ENCODE measurements at regions not wholly inside any gene's neighbourhood (a gene's known extent, or its start where the extent isn't known, plus 50 kb on each side); places are given as distances from the start of the nearest gene placed in this dataset.

GRCh38 chrX:133475953-133476352 lies 60.7 kb upstream of the GPC4 start:
- no peak overlapping the region for H3K4ac ChIP-seq (ENCODE audit: low read depth, low read length)
- ChIA-PET CTCF (no interaction called here), POLR2A (ENCODE audit: unreplicated experiment) (no interaction called here)
- DNase-seq (no peak), ATAC-seq (ENCODE audit: low read depth) (no peak)
- no peak overlapping the region for H4K8ac ChIP-seq (ENCODE audit: low read depth in 2 of 2, low read length in 2 of 2)
- H2BK5ac ChIP-seq (ENCODE audit: low read depth, low read length, poor library complexity, severe bottlenecking), result no peak overlapping the region
- H4K5ac ChIP-seq (ENCODE audit: low read depth, low read length), result no peak overlapping the region
- no peak overlapping the region for H3K23ac ChIP-seq (ENCODE audit: low read depth, low read length)
- no peaks in the 10 kb centered on the region for H3K9me1 ChIP-seq (ENCODE audit: insufficient read depth, low read length)
- H3K4me2 ChIP-seq (ENCODE audit: low read depth, low read length), result no peak overlapping the region
- in situ Hi-C loops (cut with MboI; ENCODE audit: low sequenced_read_pairs) (no loop called here), intact Hi-C loops (cut with micrococcal nuclease) (no loop called here), dilution Hi-C loops (cut with HindIII; ENCODE audit: low sequenced_read_pairs, unreplicated experiment) (no loop called here)
- TF ChIP-seq CHD1 (IDR thresholded peaks at IDR 0.05; ENCODE audit: low read depth, low read length) (no peak), MAZ (IDR thresholded peaks at IDR 0.05; ENCODE audit: borderline replicate concordance, low read depth, low read length) (no peak), RFX5 (IDR thresholded peaks at IDR 0.05; ENCODE audit: low read depth, low read length) (no peak), CTCF (conservative IDR thresholded peaks at IDR 0.05; ENCODE audit: low read depth, low read length) (no peak), NFE2L2 (IDR thresholded peaks at IDR 0.05; ENCODE audit: low read depth, low read length) (no peak), FOS (IDR thresholded peaks at IDR 0.05; ENCODE audit: low read depth, low read length) (no peak), MXI1 (IDR thresholded peaks at IDR 0.05; ENCODE audit: borderline replicate concordance, low read depth, low read length) (no peak), CEBPB (IDR thresholded peaks at IDR 0.05; ENCODE audit: low read depth, low read length) (no peak), RAD21 (IDR thresholded peaks at IDR 0.05; ENCODE audit: low read length) (no peak), RCOR1 (IDR thresholded peaks at IDR 0.05; ENCODE audit: insufficient replicate concordance, low read length) (no peak), POLR2A (IDR thresholded peaks at IDR 0.05; ENCODE audit: low read depth, low read length) (no peak), MAFK (IDR thresholded peaks at IDR 0.05; ENCODE audit: low read depth, low read length) (no peak), SMC3 (IDR thresholded peaks at IDR 0.05; ENCODE audit: low read depth, low read length) (no peak)
- H2AFZ ChIP-seq (replicated peaks; ENCODE audit: low read length, poor library complexity), result no peak overlapping the region
- no peaks in the 10 kb centered on the region for H3K79me1 ChIP-seq (ENCODE audit: low read depth in 1 of 2, low read length in 2 of 2)
- no peak overlapping the region for H4K91ac ChIP-seq (ENCODE audit: insufficient read depth, low read depth, low read length)
- H3K27me3 ChIP-seq (ENCODE audit: control insufficient read depth, insufficient read depth, low read length), result no peaks in the 10 kb centered on the region
- no TSS peak for BruUV-seq (replicated peaks)
- H3K27ac ChIP-seq (ENCODE audit: insufficient read depth, low read length), result no peak overlapping the region
- WGBS, 2 experiments (ENCODE audit: extremely low coverage in 2 of 2, insufficient read length in 1 of 2), result 50% methylated on average over 1 of the region's 1 CpG; no CpG with 5 or more reads in 1 of the 2 experiments
- no peak overlapping the region for H3K14ac ChIP-seq (replicated peaks; ENCODE audit: low read depth, low read length)
- no peak overlapping the region for H3K56ac ChIP-seq (ENCODE audit: extremely low read depth, insufficient read depth, low read length)
- no peak overlapping the region for H2BK120ac ChIP-seq (ENCODE audit: low read depth, low read length)
- H4K20me1 ChIP-seq (ENCODE audit: insufficient read depth, low read length), result no peaks in the 10 kb centered on the region
- no peak overlapping the region for H2BK15ac ChIP-seq (ENCODE audit: low read depth, low read length)
- H3K4me3 ChIP-seq (ENCODE audit: insufficient read depth, low read depth, low read length), result no peak overlapping the region
- H3K36me3 ChIP-seq (ENCODE audit: control insufficient read depth, insufficient read depth, low read length), result no peaks in the 10 kb centered on the region
- no peaks in the 10 kb centered on the region for H3K4me1 ChIP-seq (ENCODE audit: control insufficient read depth, insufficient read depth, low read length)
- H3K9me3 ChIP-seq (ENCODE audit: control insufficient read depth, insufficient read depth, low read length), result no peaks in the 10 kb centered on the region
- H2BK20ac ChIP-seq (ENCODE audit: low read depth, low read length), result no peak overlapping the region
- no peak overlapping the region for H2AK5ac ChIP-seq (ENCODE audit: low read depth, low read length)
- H2AK9ac ChIP-seq (replicated peaks; ENCODE audit: low read depth, low read length, poor library complexity), result no peak overlapping the region
- no peak overlapping the region for H3K18ac ChIP-seq (ENCODE audit: low read depth, low read length)
- H3K9ac ChIP-seq (ENCODE audit: low read depth, low read length), result no peak overlapping the region

Measured in IMR-90 (cell line).